ENCODE measurements at regions not wholly inside any gene's neighbourhood (a gene's known extent, or its start where the extent isn't known, plus 50 kb on each side); places are given as distances from the start of the nearest gene placed in this dataset.

- 57 to 81% methylated on average over 1 to 4 of the region's 4 CpGs for WGBS, 2 donors (ENCODE audit: low coverage in 1 of 2)
- Histone ChIP-seq H3K27me3 (no peaks in the 10 kb centered on the region), H3K36me3 (no peaks in the 10 kb centered on the region), H3K9me3 (no peaks in the 10 kb centered on the region), H3K27ac (no peak overlapping the region), H3K4me3 (no peak overlapping the region), H3K4me1 (peaks cover 0 to 3% (median 0%) of the 10 kb centered on the region in 4 donors)
- DNase-seq, result no peak
- intact Hi-C loops (cut with DNase I; ENCODE audit: low total_unique reads) (no loop called here), in situ Hi-C loops (cut with MboI; ENCODE audit: low pct_ligation_motif_present in 1 of 4, low pct_unique_long_range_greater_than_20kb in 1 of 4, low sequenced_read_pairs in 3 of 4) (no loop called here)
- TF ChIP-seq EP300 (IDR thresholded peaks at IDR 0.05; ENCODE audit: low read depth), result no peak
- TF ChIP-seq CTCF (IDR thresholded peaks at IDR 0.05), result no peak
- no peak for TF ChIP-seq POLR2AphosphoS5 (IDR thresholded peaks at IDR 0.05)
- TF ChIP-seq POLR2A (IDR thresholded peaks at IDR 0.05), result no peak
Observed at GRCh38 chr16:73527187-73527586, 479.3 kb upstream of the ZFHX3 start.

- in situ Hi-C loops (cut with MboI; ENCODE audit: low pct_ligation_motif_present in 1 of 4, low pct_unique_long_range_greater_than_20kb in 1 of 4, low sequenced_read_pairs in 3 of 4) (no loop called here), intact Hi-C loops (cut with DNase I; ENCODE audit: low total_unique reads) (no loop called here)
- H3K9me3 ChIP-seq, result no peaks in the 10 kb centered on the region
- 76 to 85% methylated on average over 13 of the region's 13 CpGs for WGBS, 2 donors (ENCODE audit: low coverage in 1 of 2)
- H3K4me1 ChIP-seq, result peaks cover 0 to 3% (median 0%) of the 10 kb centered on the region in 4 donors
- H3K27ac ChIP-seq, result no peak overlapping the region
- H3K36me3 ChIP-seq, result no peaks in the 10 kb centered on the region
- no peak overlapping the region for H3K4me3 ChIP-seq
- no peaks in the 10 kb centered on the region for H3K27me3 ChIP-seq
- TF ChIP-seq POLR2AphosphoS5 (IDR thresholded peaks at IDR 0.05) (no peak), CTCF (IDR thresholded peaks at IDR 0.05) (no peak), EP300 (IDR thresholded peaks at IDR 0.05; ENCODE audit: low read depth) (no peak), POLR2A (IDR thresholded peaks at IDR 0.05) (no peak)
- DNase-seq, result no peak
Observed at GRCh38 chr16:73526011-73526804, 478.3 kb upstream of the ZFHX3 start.

- H3K27ac ChIP-seq, result no peak overlapping the region
- no peaks in the 10 kb centered on the region for H3K4me1 ChIP-seq
- H3K9me3 ChIP-seq, result no peaks in the 10 kb centered on the region
- WGBS, 2 donors (ENCODE audit: low coverage in 1 of 2), result 81 to 94% methylated on average over 3 to 4 of the region's 4 CpGs
- H3K36me3 ChIP-seq, result no peaks in the 10 kb centered on the region
- no peak overlapping the region for H3K4me3 ChIP-seq
- in situ Hi-C loops (cut with MboI; ENCODE audit: low pct_ligation_motif_present in 1 of 4, low pct_unique_long_range_greater_than_20kb in 1 of 4, low sequenced_read_pairs in 3 of 4) (no loop called here), intact Hi-C loops (cut with DNase I; ENCODE audit: low total_unique reads) (no loop called here)
- H3K27me3 ChIP-seq, result no peaks in the 10 kb centered on the region
- DNase-seq, result no peak
- no peak for TF ChIP-seq POLR2AphosphoS5 (IDR thresholded peaks at IDR 0.05)
- no peak for TF ChIP-seq EP300 (IDR thresholded peaks at IDR 0.05; ENCODE audit: low read depth)
- TF ChIP-seq CTCF (IDR thresholded peaks at IDR 0.05), result no peak
- no peak for TF ChIP-seq POLR2A (IDR thresholded peaks at IDR 0.05)
Observed at GRCh38 chr16:73523209-73523608, 475.3 kb upstream of the ZFHX3 start.

GRCh38 chr16:73521499-73521898 lies 473.6 kb upstream of the ZFHX3 start:
- WGBS, 2 donors (ENCODE audit: low coverage in 1 of 2), result 87 to 100% methylated on average over 4 of the region's 4 CpGs
- in situ Hi-C loops (cut with MboI; ENCODE audit: low pct_ligation_motif_present in 1 of 4, low pct_unique_long_range_greater_than_20kb in 1 of 4, low sequenced_read_pairs in 3 of 4), result no loop called here
- H3K36me3 ChIP-seq, result no peaks in the 10 kb centered on the region
- TF ChIP-seq POLR2AphosphoS5 (IDR thresholded peaks at IDR 0.05) (no peak), POLR2A (IDR thresholded peaks at IDR 0.05) (no peak), CTCF (IDR thresholded peaks at IDR 0.05) (no peak), EP300 (IDR thresholded peaks at IDR 0.05; ENCODE audit: low read depth) (no peak)
- intact Hi-C loops (cut with DNase I; ENCODE audit: low total_unique reads), result no loop called here
- no peaks in the 10 kb centered on the region for H3K9me3 ChIP-seq
- DNase-seq, result no peak
- H3K27ac ChIP-seq, result no peak overlapping the region
- no peaks in the 10 kb centered on the region for H3K4me1 ChIP-seq
- H3K4me3 ChIP-seq, result no peak overlapping the region
- H3K27me3 ChIP-seq, result no peaks in the 10 kb centered on the region
